ENCODE measurements at regions not wholly inside any gene's neighbourhood (a gene's known extent, or its start where the extent isn't known, plus 50 kb on each side); places are given as distances from the start of the nearest gene placed in this dataset.

DNA sequence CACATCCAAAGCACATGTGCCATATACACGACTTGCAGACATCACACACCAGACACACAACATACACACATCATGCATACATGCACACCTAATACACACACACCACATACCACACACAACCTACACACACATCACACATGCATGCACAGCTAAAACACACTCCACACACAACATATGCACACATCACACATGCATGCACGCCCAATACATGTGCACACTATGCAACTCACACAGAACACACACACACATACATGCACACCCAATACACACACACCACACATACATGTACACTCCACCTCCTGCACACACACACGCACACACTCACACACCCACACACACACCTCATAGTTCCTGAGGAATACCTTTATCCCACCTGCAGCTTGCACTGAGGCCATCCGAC lies 436.0 kb downstream of the MIAT start (continued):
- no peak for TF ChIP-seq SAP30 (IDR thresholded peaks at IDR 0.05; ENCODE audit: insufficient read depth, insufficient replicate concordance, low read length)
- TF ChIP-seq TEAD4 (IDR thresholded peaks at IDR 0.05; ENCODE audit: low read depth, low read length), result no peak
- TF ChIP-seq JUND (IDR thresholded peaks at IDR 0.05; ENCODE audit: low read length), result no peak
- TF ChIP-seq SIX5 (IDR thresholded peaks at IDR 0.05; ENCODE audit: low read depth, low read length), result no peak
- TF ChIP-seq SP1 (IDR thresholded peaks at IDR 0.05; ENCODE audit: low read depth, low read length), result no peak
- TF ChIP-seq, protein P1, sequence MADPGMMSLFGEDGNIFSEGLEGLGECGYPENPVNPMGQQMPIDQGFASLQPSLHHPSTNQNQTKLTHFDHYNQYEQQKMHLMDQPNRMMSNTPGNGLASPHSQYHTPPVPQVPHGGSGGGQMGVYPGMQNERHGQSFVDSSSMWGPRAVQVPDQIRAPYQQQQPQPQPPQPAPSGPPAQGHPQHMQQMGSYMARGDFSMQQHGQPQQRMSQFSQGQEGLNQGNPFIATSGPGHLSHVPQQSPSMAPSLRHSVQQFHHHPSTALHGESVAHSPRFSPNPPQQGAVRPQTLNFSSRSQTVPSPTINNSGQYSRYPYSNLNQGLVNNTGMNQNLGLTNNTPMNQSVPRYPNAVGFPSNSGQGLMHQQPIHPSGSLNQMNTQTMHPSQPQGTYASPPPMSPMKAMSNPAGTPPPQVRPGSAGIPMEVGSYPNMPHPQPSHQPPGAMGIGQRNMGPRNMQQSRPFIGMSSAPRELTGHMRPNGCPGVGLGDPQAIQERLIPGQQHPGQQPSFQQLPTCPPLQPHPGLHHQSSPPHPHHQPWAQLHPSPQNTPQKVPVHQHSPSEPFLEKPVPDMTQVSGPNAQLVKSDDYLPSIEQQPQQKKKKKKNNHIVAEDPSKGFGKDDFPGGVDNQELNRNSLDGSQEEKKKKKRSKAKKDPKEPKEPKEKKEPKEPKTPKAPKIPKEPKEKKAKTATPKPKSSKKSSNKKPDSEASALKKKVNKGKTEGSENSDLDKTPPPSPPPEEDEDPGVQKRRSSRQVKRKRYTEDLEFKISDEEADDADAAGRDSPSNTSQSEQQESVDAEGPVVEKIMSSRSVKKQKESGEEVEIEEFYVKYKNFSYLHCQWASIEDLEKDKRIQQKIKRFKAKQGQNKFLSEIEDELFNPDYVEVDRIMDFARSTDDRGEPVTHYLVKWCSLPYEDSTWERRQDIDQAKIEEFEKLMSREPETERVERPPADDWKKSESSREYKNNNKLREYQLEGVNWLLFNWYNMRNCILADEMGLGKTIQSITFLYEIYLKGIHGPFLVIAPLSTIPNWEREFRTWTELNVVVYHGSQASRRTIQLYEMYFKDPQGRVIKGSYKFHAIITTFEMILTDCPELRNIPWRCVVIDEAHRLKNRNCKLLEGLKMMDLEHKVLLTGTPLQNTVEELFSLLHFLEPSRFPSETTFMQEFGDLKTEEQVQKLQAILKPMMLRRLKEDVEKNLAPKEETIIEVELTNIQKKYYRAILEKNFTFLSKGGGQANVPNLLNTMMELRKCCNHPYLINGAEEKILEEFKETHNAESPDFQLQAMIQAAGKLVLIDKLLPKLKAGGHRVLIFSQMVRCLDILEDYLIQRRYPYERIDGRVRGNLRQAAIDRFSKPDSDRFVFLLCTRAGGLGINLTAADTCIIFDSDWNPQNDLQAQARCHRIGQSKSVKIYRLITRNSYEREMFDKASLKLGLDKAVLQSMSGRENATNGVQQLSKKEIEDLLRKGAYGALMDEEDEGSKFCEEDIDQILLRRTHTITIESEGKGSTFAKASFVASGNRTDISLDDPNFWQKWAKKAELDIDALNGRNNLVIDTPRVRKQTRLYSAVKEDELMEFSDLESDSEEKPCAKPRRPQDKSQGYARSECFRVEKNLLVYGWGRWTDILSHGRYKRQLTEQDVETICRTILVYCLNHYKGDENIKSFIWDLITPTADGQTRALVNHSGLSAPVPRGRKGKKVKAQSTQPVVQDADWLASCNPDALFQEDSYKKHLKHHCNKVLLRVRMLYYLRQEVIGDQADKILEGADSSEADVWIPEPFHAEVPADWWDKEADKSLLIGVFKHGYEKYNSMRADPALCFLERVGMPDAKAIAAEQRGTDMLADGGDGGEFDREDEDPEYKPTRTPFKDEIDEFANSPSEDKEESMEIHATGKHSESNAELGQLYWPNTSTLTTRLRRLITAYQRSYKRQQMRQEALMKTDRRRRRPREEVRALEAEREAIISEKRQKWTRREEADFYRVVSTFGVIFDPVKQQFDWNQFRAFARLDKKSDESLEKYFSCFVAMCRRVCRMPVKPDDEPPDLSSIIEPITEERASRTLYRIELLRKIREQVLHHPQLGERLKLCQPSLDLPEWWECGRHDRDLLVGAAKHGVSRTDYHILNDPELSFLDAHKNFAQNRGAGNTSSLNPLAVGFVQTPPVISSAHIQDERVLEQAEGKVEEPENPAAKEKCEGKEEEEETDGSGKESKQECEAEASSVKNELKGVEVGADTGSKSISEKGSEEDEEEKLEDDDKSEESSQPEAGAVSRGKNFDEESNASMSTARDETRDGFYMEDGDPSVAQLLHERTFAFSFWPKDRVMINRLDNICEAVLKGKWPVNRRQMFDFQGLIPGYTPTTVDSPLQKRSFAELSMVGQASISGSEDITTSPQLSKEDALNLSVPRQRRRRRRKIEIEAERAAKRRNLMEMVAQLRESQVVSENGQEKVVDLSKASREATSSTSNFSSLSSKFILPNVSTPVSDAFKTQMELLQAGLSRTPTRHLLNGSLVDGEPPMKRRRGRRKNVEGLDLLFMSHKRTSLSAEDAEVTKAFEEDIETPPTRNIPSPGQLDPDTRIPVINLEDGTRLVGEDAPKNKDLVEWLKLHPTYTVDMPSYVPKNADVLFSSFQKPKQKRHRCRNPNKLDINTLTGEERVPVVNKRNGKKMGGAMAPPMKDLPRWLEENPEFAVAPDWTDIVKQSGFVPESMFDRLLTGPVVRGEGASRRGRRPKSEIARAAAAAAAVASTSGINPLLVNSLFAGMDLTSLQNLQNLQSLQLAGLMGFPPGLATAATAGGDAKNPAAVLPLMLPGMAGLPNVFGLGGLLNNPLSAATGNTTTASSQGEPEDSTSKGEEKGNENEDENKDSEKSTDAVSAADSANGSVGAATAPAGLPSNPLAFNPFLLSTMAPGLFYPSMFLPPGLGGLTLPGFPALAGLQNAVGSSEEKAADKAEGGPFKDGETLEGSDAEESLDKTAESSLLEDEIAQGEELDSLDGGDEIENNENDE (IDR thresholded peaks at IDR 0.05; ENCODE audit: insufficient replicate concordance, low read length), result no peak

All from H1 (cell line).